ENCODE measurements at regions not wholly inside any gene's neighbourhood (a gene's known extent, or its start where the extent isn't known, plus 50 kb on each side); places are given as distances from the start of the nearest gene placed in this dataset.

GRCh38 chr5:29351170-29351569, 1842.3 kb upstream of the CDH6 start:
- TF ChIP-seq CTCF (IDR thresholded peaks at IDR 0.05) (no peak), POLR2A (IDR thresholded peaks at IDR 0.05) (no peak), EP300 (IDR thresholded peaks at IDR 0.05) (no peak)

Measured in ovary (tissue), 3 donors.